ENCODE measurements at regions not wholly inside any gene's neighbourhood (a gene's known extent, or its start where the extent isn't known, plus 50 kb on each side); places are given as distances from the start of the nearest gene placed in this dataset.

DNA sequence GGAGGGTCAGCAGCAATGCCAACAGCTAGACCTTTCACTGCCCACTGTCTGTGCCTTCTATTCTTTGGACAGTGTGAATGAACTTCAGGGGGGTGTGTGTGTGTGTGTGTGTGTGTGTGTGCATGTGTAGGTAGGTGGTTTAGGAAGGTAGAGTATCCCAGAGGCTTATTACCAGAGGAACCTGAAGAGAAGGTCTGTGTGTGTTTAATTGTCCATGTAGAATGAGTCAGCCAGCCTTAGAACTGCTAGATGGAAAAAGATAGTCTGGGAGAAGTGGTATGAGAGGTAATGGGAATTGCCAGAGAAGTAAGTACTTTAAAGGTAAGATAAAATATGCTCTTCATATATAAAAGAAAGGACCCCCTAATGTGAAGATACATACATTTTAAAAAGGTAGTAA is 522.2 kb downstream of the PIK3C3 start:
- Histone ChIP-seq H3K9me3 (no peaks in the 10 kb centered on the region), H3K4me1 (no peaks in the 10 kb centered on the region), H3K36me3 (no peaks in the 10 kb centered on the region), H3K27me3 (replicated peaks in 1 of 7) (no peaks in the 10 kb centered on the region), H3K4me3 (no peak overlapping the region), H3K27ac (no peak overlapping the region)
- intact Hi-C loops (cut with DNase I; ENCODE audit: low total_unique reads): no loop called here
- no peak for DNase-seq
- TF ChIP-seq POLR2A (IDR thresholded peaks at IDR 0.05) (no peak), POLR2AphosphoS5 (IDR thresholded peaks at IDR 0.05) (no peak)
- TF ChIP-seq, protein P1, sequence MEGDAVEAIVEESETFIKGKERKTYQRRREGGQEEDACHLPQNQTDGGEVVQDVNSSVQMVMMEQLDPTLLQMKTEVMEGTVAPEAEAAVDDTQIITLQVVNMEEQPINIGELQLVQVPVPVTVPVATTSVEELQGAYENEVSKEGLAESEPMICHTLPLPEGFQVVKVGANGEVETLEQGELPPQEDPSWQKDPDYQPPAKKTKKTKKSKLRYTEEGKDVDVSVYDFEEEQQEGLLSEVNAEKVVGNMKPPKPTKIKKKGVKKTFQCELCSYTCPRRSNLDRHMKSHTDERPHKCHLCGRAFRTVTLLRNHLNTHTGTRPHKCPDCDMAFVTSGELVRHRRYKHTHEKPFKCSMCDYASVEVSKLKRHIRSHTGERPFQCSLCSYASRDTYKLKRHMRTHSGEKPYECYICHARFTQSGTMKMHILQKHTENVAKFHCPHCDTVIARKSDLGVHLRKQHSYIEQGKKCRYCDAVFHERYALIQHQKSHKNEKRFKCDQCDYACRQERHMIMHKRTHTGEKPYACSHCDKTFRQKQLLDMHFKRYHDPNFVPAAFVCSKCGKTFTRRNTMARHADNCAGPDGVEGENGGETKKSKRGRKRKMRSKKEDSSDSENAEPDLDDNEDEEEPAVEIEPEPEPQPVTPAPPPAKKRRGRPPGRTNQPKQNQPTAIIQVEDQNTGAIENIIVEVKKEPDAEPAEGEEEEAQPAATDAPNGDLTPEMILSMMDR (IDR thresholded peaks at IDR 0.05 in 8 of 11, conservative IDR thresholded peaks at IDR 0.05 in 3 of 11): no peak

DNA sequence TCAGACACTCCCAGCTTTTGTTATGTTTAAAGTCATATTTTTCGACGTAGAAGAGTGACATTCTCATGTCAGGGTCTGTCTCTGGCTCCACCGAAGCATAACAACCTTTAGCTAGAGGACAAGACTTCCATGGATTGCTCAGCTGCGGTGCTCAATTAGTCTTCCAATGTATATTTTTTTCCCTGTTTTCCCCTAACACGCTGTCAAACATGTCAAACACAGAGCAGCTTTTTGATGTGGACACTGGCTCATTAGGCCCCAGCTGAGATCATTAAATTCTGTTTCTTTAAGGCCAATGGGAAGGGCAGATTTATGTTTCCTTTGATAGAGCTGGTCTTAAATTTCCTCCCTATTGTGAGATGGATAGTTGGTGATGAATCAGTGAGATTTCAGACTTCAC is 525.4 kb downstream of the PIK3C3 start:
- no peak overlapping the region for H3K27ac ChIP-seq
- H3K9me3 ChIP-seq: peaks cover 0 to 16% (median under 1%) of the 10 kb centered on the region in 8 donors
- TF ChIP-seq POLR2A (IDR thresholded peaks at IDR 0.05) (no peak), POLR2AphosphoS5 (IDR thresholded peaks at IDR 0.05) (no peak)
- TF ChIP-seq, protein P1 (IDR thresholded peaks at IDR 0.05 in 8 of 11, conservative IDR thresholded peaks at IDR 0.05 in 3 of 11): no peak
- H3K4me1 ChIP-seq: no peaks in the 10 kb centered on the region
- 69 to 83% (median 79%) methylated on average over 5 of the region's 5 CpGs for WGBS, 5 donors
- intact Hi-C loops (cut with DNase I; ENCODE audit: low total_unique reads): no loop called here
- H3K4me3 ChIP-seq: no peak overlapping the region
- no peaks in the 10 kb centered on the region for H3K36me3 ChIP-seq
- DNase-seq: no peak
- H3K27me3 ChIP-seq (replicated peaks in 1 of 7): no peaks in the 10 kb centered on the region

DNA sequence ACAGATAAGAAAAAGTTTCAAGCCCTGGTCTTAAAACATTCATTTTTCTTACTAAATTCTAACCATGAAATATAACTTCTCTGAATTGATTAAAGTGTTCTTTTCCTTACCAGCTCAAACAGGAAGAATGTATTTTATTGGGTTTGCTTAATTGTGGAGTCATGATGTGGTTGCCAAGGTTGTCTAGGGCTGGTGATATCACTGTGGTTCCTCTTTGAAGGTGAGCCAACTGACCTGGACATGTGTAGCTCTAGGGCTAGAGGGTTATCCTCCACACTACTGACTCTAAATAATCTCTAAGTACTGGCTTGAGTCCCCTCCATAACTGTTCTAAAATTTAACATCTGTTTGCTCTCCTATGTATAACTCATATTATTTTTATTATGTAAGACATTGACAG is 529.6 kb downstream of the PIK3C3 start:
- no peak for DNase-seq
- Histone ChIP-seq H3K9me3 (peaks cover 0 to 22% (median 5%) of the 10 kb centered on the region in 8 donors), H3K27me3 (replicated peaks in 1 of 7) (no peaks in the 10 kb centered on the region), H3K4me1 (no peaks in the 10 kb centered on the region), H3K36me3 (no peaks in the 10 kb centered on the region), H3K27ac (no peak overlapping the region), H3K4me3 (no peak overlapping the region)
- no peak for TF ChIP-seq POLR2AphosphoS5 (IDR thresholded peaks at IDR 0.05)
- TF ChIP-seq, protein P1 (IDR thresholded peaks at IDR 0.05 in 8 of 11, conservative IDR thresholded peaks at IDR 0.05 in 3 of 11): no peak
- TF ChIP-seq POLR2A (IDR thresholded peaks at IDR 0.05): no peak
- intact Hi-C loops (cut with DNase I; ENCODE audit: low total_unique reads): no loop called here

DNA sequence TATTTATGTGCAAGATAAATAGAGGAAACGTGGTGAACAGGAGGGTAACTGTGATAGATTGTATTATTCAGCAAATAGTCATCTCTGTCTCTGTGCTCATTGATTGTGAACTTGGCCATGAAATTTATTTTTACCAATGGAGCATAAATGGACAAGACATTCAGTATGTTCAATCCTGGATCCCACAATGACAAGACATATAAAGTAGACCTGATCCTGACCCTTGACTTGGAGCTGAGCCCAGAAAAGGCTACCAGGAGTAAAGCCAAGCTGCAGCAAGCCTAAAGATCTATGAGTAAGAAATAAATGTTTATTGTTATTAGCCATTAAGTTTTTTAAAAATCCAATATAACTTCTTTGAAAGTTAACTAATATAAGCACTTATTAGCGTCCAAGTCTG is 531.2 kb downstream of the PIK3C3 start:
- H3K27ac ChIP-seq: no peak overlapping the region
- H3K9me3 ChIP-seq: peaks cover 0 to 22% (median 5%) of the 10 kb centered on the region in 8 donors
- H3K36me3 ChIP-seq: no peaks in the 10 kb centered on the region
- TF ChIP-seq POLR2A (IDR thresholded peaks at IDR 0.05) (no peak), POLR2AphosphoS5 (IDR thresholded peaks at IDR 0.05) (no peak)
- TF ChIP-seq, protein P1 (IDR thresholded peaks at IDR 0.05 in 8 of 11, conservative IDR thresholded peaks at IDR 0.05 in 3 of 11): no peak
- no peak overlapping the region for H3K4me3 ChIP-seq
- H3K4me1 ChIP-seq: no peaks in the 10 kb centered on the region
- intact Hi-C loops (cut with DNase I; ENCODE audit: low total_unique reads): no loop called here
- WGBS, 5 donors: 42 to 60% (median 53%) methylated on average over 2 of the region's 2 CpGs
- no peak for DNase-seq
- no peaks in the 10 kb centered on the region for H3K27me3 ChIP-seq (replicated peaks in 1 of 7)

Data from spleen (tissue), 11 donors.